ENCODE measurements at regions not wholly inside any gene's neighbourhood (a gene's known extent, or its start where the extent isn't known, plus 50 kb on each side); places are given as distances from the start of the nearest gene placed in this dataset.

- Histone ChIP-seq H3K27me3 (ENCODE audit: low read depth, low read length) (no peaks in the 10 kb centered on the region), H3K9ac (ENCODE audit: low read length) (no peak overlapping the region), H3K27ac (ENCODE audit: low read length) (no peak overlapping the region), H3K4me3 (ENCODE audit: low read length) (no peak overlapping the region), H3K9me3 (ENCODE audit: insufficient read depth, low read length) (no peaks in the 10 kb centered on the region), H4K20me1 (ENCODE audit: insufficient read depth, low read length) (no peaks in the 10 kb centered on the region), H3K79me2 (ENCODE audit: low read length) (no peaks in the 10 kb centered on the region), H2AFZ (ENCODE audit: low read depth, low read length) (no peak overlapping the region), H3K4me1 (ENCODE audit: low read length) (no peaks in the 10 kb centered on the region), H3K36me3 (replicated peaks; ENCODE audit: low read depth, low read length) (no peaks in the 10 kb centered on the region), H3K4me2 (ENCODE audit: low read length) (no peak overlapping the region)
- TF ChIP-seq EZH2phosphoT487 (IDR thresholded peaks at IDR 0.05; ENCODE audit: low read depth): no peak
- TF ChIP-seq CTCF (IDR thresholded peaks at IDR 0.05; ENCODE audit: low read depth, low read length): no peak
These were observed 164.2 kb upstream of the EEPD1 start for GRCh38 chr7:35988818-35989217.

GRCh38 chr7:35991511-35992232 is 161.4 kb upstream of the EEPD1 start:
- H3K27ac ChIP-seq (ENCODE audit: low read length): no peak overlapping the region
- no peak overlapping the region for H3K4me3 ChIP-seq (ENCODE audit: low read length)
- H3K9me3 ChIP-seq (ENCODE audit: insufficient read depth, low read length): no peaks in the 10 kb centered on the region
- H2AFZ ChIP-seq (ENCODE audit: low read depth, low read length): no peak overlapping the region
- no peaks in the 10 kb centered on the region for H3K4me1 ChIP-seq (ENCODE audit: low read length)
- TF ChIP-seq EZH2phosphoT487 (IDR thresholded peaks at IDR 0.05; ENCODE audit: low read depth) (no peak), CTCF (IDR thresholded peaks at IDR 0.05; ENCODE audit: low read depth, low read length) (no peak)
- no peaks in the 10 kb centered on the region for H3K79me2 ChIP-seq (ENCODE audit: low read length)
- H4K20me1 ChIP-seq (ENCODE audit: insufficient read depth, low read length): no peaks in the 10 kb centered on the region
- no peak overlapping the region for H3K9ac ChIP-seq (ENCODE audit: low read length)
- H3K27me3 ChIP-seq (ENCODE audit: low read depth, low read length): no peaks in the 10 kb centered on the region
- H3K36me3 ChIP-seq (replicated peaks; ENCODE audit: low read depth, low read length): no peaks in the 10 kb centered on the region
- no peak overlapping the region for H3K4me2 ChIP-seq (ENCODE audit: low read length)

- Histone ChIP-seq H3K4me1 (ENCODE audit: low read length) (no peaks in the 10 kb centered on the region), H3K27me3 (ENCODE audit: low read depth, low read length) (no peaks in the 10 kb centered on the region), H4K20me1 (ENCODE audit: insufficient read depth, low read length) (no peaks in the 10 kb centered on the region), H3K4me2 (ENCODE audit: low read length) (no peak overlapping the region), H3K9ac (ENCODE audit: low read length) (no peak overlapping the region), H3K4me3 (ENCODE audit: low read length) (no peak overlapping the region), H2AFZ (ENCODE audit: low read depth, low read length) (no peak overlapping the region), H3K27ac (ENCODE audit: low read length) (no peak overlapping the region), H3K36me3 (replicated peaks; ENCODE audit: low read depth, low read length) (no peaks in the 10 kb centered on the region), H3K9me3 (ENCODE audit: insufficient read depth, low read length) (no peaks in the 10 kb centered on the region), H3K79me2 (ENCODE audit: low read length) (no peaks in the 10 kb centered on the region)
- TF ChIP-seq CTCF (IDR thresholded peaks at IDR 0.05; ENCODE audit: low read depth, low read length) (no peak), EZH2phosphoT487 (IDR thresholded peaks at IDR 0.05; ENCODE audit: low read depth) (no peak)
These were observed 160.6 kb upstream of the EEPD1 start for GRCh38 chr7:35992436-35992835.

GRCh38 chr7:35993113-35993512 is 159.9 kb upstream of the EEPD1 start:
- H3K4me3 ChIP-seq (ENCODE audit: low read length): no peak overlapping the region
- H3K9me3 ChIP-seq (ENCODE audit: insufficient read depth, low read length): no peaks in the 10 kb centered on the region
- no peaks in the 10 kb centered on the region for H3K79me2 ChIP-seq (ENCODE audit: low read length)
- H3K27me3 ChIP-seq (ENCODE audit: low read depth, low read length): no peaks in the 10 kb centered on the region
- no peak overlapping the region for H3K9ac ChIP-seq (ENCODE audit: low read length)
- no peaks in the 10 kb centered on the region for H3K36me3 ChIP-seq (replicated peaks; ENCODE audit: low read depth, low read length)
- no peaks in the 10 kb centered on the region for H4K20me1 ChIP-seq (ENCODE audit: insufficient read depth, low read length)
- H3K4me2 ChIP-seq (ENCODE audit: low read length): no peak overlapping the region
- TF ChIP-seq CTCF (IDR thresholded peaks at IDR 0.05; ENCODE audit: low read depth, low read length) (no peak), EZH2phosphoT487 (IDR thresholded peaks at IDR 0.05; ENCODE audit: low read depth) (no peak)
- no peaks in the 10 kb centered on the region for H3K4me1 ChIP-seq (ENCODE audit: low read length)
- no peak overlapping the region for H3K27ac ChIP-seq (ENCODE audit: low read length)
- no peak overlapping the region for H2AFZ ChIP-seq (ENCODE audit: low read depth, low read length)
